OCI-LY7 (cell line): ENCODE measurements at regions not wholly inside any gene's neighbourhood (a gene's known extent, or its start where the extent isn't known, plus 50 kb on each side); places are given as distances from the start of the nearest gene placed in this dataset.

Experiments
- CTCF ChIP-seq: fragments of 200-600 bp; sonication (generic); conservative IDR thresholded peaks from 2 replicates; pipeline ENCODE4 v1.5.1; 2014; ENCODE audit warnings: mild to moderate bottlenecking, antibody characterized with exemption, low read length, moderate library complexity, mixed read lengths
- EZH2phosphoT487 ChIP-seq: fragments of 200-600 bp; sonication (generic); IDR thresholded peaks from 2 replicates; pipeline ENCODE4 v1.6.1; 2018; ENCODE audit warnings: low read depth, borderline replicate concordance, mild to moderate bottlenecking, mixed run types, antibody characterized with exemption, low read length, moderate library complexity, mixed read lengths

- TF ChIP-seq CTCF (no peak), EZH2phosphoT487 (no peak)
These were observed 296.6 kb upstream of the MYOCD start for GRCh38 chr17:12369065-12369464.
